GM12874 (cell line): ENCODE measurements at regions not wholly inside any gene's neighbourhood (a gene's known extent, or its start where the extent isn't known, plus 50 kb on each side); places are given as distances from the start of the nearest gene placed in this dataset.

ENCODE experiments used
- CTCF ChIP-seq: IDR thresholded peaks from 2 replicates; pipeline ENCODE4 v1.5.1; 2011; ENCODE audit warnings: low read depth, mild to moderate bottlenecking, control low read depth, low read length, moderate library complexity; ENCODE audit not compliant: insufficient read depth

GRCh38 chr11:116660011-116660410 is 112.8 kb downstream of the BUD13 start:
- no peak for TF ChIP-seq CTCF

- TF ChIP-seq CTCF, result no peak
Observed at GRCh38 chr11:116658876-116659535, 113.8 kb downstream of the BUD13 start.

GRCh38 chr11:116657842-116658825 is 114.7 kb downstream of the BUD13 start:
- TF ChIP-seq CTCF, result no peak

- TF ChIP-seq CTCF, result no peak
Observed at GRCh38 chr11:116656011-116656410, 116.8 kb downstream of the BUD13 start.

- TF ChIP-seq CTCF, result no peak
Observed at GRCh38 chr11:116654526-116654925, 118.3 kb downstream of the BUD13 start.

GRCh38 chr11:116653206-116653605 is 119.6 kb downstream of the BUD13 start:
- TF ChIP-seq CTCF, result no peak

GRCh38 chr11:116651737-116652237 is 121.0 kb downstream of the BUD13 start:
- no peak for TF ChIP-seq CTCF
